Neural cell (in vitro differentiated cells): ENCODE measurements at regions not wholly inside any gene's neighbourhood (a gene's known extent, or its start where the extent isn't known, plus 50 kb on each side); places are given as distances from the start of the nearest gene placed in this dataset.

Experiments
- EZH2 ChIP-seq: fragments of 200-600, 300-800 bp; shearing (Covaris generic), sonication (generic); IDR thresholded peaks from 2 replicates; pipeline ENCODE4 v1.6.1; 2014; ENCODE audit warnings: antibody characterized with exemption, low read length, borderline replicate concordance, mild to moderate bottlenecking; ENCODE audit not compliant: insufficient read depth, poor library complexity, severe bottlenecking
- TF ChIP-seq, protein P1 (sequence below): fragments of 450-650 bp; IDR thresholded peaks from 2 replicates; pipeline ENCODE4 v1.5.1; 2014; ENCODE audit warnings: antibody characterized with exemption, mild to moderate bottlenecking, moderate library complexity; ENCODE audit not compliant: poor library complexity, severe bottlenecking

DNA sequence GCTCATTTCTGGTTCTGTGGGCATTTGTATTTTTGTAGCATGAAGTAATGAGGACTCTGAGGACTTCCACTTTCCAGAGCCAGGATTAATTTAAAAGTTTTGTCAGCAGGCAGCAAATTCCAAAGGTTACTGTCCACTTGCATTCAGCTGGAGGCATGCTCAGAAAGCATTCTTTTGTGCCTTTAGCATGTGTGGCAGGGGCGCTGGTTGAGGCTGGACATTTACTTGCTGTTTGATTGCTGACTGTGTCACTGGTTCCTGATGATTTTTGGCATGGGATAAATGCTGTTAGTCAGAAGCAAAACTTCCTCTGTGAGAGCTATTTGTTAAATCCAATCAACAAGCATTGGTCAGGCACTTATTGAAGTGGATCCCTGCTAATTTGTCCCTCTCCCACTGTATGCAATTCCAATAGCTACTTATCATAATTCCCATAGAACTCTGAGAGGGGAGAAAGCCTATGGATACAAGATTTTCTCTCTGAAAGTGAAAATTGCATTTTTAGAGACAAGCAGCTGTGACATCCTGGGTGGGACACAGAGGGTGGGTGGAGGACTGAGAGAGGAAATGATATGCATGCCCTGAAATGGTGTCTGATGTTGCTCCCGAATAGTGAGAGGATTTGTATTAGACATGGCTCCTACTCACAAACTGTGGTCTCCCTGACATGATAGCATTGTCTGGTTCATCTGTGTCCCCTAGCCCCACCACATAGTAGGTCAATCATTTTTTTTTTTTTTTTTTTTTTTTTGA lies 161.2 kb upstream of the WDR11 start:
- TF ChIP-seq, protein P1, sequence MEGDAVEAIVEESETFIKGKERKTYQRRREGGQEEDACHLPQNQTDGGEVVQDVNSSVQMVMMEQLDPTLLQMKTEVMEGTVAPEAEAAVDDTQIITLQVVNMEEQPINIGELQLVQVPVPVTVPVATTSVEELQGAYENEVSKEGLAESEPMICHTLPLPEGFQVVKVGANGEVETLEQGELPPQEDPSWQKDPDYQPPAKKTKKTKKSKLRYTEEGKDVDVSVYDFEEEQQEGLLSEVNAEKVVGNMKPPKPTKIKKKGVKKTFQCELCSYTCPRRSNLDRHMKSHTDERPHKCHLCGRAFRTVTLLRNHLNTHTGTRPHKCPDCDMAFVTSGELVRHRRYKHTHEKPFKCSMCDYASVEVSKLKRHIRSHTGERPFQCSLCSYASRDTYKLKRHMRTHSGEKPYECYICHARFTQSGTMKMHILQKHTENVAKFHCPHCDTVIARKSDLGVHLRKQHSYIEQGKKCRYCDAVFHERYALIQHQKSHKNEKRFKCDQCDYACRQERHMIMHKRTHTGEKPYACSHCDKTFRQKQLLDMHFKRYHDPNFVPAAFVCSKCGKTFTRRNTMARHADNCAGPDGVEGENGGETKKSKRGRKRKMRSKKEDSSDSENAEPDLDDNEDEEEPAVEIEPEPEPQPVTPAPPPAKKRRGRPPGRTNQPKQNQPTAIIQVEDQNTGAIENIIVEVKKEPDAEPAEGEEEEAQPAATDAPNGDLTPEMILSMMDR: no peak
- no peak for TF ChIP-seq EZH2
